GM19043 (cell line): ENCODE measurements at regions not wholly inside any gene's neighbourhood (a gene's known extent, or its start where the extent isn't known, plus 50 kb on each side); places are given as distances from the start of the nearest gene placed in this dataset.
"Not testable (repeated sequence)": the region's sequence is repeated elsewhere in the genome, so short reads cannot be mapped to it uniquely, and the experiment has no call there.

Source experiments
- ATAC-seq: cut with Tn5 transposase; IDR thresholded peaks from one replicate; pipeline ENCODE4 v1.9.1; 2021; ENCODE audit warnings: low read depth; ENCODE audit not compliant: unreplicated experiment

GRCh38 chr14:43480976-43481375, 1026.1 kb downstream of the FSCB start:
- no peak for ATAC-seq

- ATAC-seq, result no peak
Observed at GRCh38 chr14:43479596-43480195, 1027.4 kb downstream of the FSCB start.

- ATAC-seq, result no peak
Observed at GRCh38 chr14:43476822-43477221, 1030.3 kb downstream of the FSCB start.

DNA sequence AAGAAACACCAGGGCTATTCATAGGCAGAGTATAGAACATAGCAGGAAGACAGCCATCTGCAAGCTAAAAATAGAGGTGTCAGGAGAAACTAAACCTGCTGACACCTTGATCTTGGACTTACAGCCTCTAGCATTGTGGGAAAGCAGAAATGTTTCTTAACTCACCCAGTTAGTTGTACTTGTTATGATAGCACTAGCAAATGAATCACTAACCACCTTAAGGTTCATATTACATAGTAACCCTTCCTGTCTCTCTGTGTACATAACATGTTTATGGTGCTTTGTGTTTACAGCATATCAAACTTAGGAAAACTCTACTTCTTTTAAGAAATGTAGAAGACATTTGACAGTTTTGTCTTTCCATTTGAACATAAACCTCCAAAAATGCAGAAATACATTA, 1031.3 kb downstream of the FSCB start:
- no peak for ATAC-seq

- ATAC-seq, result no peak
Observed at GRCh38 chr14:43471595-43471994, 1035.5 kb downstream of the FSCB start.

DNA sequence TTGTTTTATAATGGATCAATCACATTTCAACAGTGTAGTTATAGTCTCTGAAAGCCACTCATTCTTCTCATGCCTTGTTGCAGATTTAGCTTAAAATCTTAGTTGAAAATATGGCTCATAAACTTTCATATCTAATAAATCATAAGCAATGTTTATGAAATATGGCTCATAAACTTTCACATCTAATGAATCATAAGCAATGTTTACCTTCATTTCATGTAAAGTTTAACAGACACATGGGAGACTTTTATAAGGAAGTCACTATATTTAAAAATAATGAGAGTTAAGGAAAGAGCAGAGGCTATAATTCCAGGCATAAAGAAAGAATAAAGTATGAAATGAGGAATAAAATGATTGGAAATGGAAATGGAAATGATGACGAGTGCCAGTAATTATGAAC, 1042.1 kb downstream of the FSCB start:
- no peak for ATAC-seq

DNA sequence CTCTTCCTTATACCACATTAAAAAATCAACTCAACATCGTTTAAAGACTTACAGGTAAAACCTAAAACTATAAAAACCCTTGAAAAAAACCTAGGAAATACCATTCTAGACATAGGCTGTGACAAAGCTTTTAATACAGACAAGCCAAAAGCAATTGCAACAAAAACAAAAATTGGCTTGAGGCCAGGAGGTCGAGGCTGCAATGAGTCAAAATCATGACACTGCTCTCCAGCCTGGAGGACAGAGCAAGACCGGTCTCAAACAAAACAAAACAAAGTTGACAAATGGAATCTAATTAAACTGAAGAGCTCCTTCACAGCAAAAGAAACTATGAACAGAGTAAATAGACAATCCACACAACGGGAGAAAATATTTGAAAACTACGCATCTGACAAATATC, 1057.8 kb downstream of the FSCB start:
- ATAC-seq, result no peak

DNA sequence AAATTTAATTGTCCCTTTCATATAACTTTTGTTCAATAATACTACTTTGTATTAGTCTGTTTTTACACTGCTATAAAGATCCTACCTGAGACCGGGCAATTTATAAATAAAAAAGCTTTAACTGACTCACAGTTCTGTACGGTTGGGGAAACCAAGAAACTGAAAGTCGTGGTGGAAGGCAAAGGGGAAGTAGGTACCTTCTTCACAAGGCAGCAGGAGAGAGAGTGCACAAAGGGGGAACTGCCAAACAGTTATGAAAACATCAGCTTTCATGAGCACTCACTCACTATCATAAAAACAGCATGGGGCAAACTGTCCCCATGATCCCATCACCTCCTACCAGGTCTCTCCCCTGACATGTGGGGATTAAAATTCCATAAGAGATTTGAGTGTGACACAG, 1069.0 kb downstream of the FSCB start:
- ATAC-seq, result no peak

- ATAC-seq, result no peak
Observed at GRCh38 chr14:43418324-43418723, 1088.8 kb downstream of the FSCB start.

GRCh38 chr14:43413084-43413483, 1094.0 kb downstream of the FSCB start:
- no peak for ATAC-seq

GRCh38 chr14:43411841-43412240, 1095.2 kb downstream of the FSCB start:
- ATAC-seq, result no peak

DNA sequence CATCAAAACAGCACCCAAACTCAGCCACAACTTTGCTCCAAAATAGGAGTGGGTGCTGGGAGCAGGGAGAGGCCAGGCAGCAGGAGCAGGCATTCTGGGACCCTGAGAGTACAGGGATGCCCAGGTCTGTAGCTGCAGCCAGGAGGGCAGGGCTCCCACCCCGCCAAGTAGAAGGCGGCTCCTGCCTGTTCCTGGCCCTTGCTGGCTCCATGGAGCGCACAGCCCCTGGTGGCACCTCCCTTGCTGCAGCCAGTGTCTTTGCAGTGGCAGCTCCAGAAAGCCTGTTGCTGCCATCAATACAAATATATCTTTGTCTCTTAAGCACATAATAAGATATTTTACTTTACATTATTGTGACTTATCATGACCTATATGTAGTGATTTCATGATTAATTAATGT, 1096.5 kb downstream of the FSCB start:
- ATAC-seq, result no peak

DNA sequence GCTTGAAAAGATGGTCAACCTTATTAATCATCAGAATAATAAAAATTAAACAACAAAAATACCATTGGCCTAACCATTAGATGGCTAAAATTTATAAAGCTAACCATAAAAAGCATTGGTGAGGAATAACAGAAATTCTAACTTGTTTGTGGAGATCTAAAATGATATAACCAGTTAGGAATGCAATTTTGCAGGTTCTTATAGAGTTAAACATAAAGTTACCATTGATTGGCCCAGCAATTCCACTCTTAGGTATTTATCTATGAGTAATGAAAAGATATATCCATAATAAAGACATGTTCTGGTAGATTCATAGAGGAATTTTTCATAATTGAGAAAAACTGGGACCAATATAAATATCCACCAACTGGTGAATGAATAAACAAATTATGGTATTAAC, 1098.6 kb downstream of the FSCB start:
- ATAC-seq, result no peak

DNA sequence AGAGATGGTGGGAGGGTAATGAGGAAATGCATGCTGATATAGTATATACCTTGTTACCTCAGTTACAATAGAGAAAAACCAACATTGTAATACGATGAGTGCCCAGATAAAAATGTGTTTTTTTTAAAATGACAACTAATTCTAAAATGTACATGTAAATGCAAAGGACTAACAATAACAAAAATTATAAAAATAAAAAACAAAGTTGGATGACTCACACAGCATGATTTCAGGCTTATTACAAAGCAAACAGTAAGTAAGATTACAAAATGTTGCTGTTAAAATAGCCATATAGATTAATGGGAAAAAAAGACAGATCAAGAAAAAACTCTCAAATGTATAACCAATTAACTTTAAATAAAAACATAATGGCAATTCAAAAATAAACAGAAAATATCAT, 1099.4 kb downstream of the FSCB start:
- no peak for ATAC-seq

DNA sequence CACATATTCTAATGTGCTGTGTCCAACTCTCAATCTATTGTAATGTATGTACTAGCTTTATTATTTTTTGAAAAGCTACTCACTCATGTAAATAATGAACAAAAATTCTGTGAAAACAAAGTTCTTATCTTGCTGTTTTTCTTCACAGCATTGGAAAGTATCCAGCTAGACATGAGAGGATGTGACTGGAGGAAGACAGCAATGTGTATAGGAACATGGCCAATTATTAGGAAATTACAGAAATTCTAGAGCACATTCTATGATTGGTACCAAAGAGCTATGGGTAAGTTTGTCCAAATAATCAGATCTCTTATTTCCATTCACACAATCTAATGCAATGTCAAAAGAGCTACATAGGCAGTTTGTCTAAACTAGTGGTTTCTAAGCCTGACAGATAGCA, 1100.2 kb downstream of the FSCB start:
- no peak for ATAC-seq

GRCh38 chr14:43399289-43399688, 1107.8 kb downstream of the FSCB start:
- no peak for ATAC-seq

- ATAC-seq, result not testable (repeated sequence)
Observed at GRCh38 chr14:43370565-43370896, 1136.6 kb downstream of the FSCB start.

DNA sequence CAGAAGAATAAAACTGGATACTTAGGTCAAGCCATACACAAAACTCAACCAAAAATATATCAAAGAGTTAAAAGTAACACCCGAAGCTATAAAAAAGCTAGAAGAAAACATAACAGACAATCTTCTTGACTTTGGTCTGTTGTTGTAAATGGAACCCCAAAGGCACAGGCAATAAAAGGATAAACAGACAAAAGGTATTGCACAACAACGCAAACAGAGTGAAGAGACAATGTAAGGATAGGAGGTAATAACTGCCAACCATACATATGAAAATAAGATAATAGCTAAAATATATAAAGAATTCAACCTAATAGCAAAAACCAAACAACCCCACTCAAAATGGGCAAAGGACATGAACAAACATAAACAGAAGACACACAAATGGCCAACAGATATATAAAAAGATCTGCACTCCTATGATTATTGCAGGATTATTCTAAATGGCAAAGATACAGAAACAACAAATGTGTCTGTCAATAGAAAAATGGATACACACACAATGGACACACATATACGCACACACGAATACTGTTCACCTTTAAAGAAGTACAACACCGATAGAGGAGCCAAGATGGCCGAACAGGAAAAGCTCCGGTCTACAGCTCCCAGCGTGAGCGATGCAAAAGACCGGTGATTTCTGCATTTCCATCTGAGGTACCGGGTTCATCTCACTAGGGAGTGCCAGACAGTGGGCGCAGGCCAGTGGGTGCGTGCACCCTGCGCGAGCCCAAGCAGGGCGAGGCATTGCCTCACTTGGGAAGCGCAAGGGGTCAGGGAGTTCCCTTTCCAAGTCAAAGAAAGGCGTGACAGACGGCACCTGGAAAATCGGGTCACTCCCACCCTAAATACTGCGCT, 1137.1 kb downstream of the FSCB start:
- no peak for ATAC-seq

- no peak for ATAC-seq
Observed at GRCh38 chr14:43362586-43362985, 1144.5 kb downstream of the FSCB start.

- no peak for ATAC-seq
Observed at GRCh38 chr14:43361751-43362150, 1145.3 kb downstream of the FSCB start.

DNA sequence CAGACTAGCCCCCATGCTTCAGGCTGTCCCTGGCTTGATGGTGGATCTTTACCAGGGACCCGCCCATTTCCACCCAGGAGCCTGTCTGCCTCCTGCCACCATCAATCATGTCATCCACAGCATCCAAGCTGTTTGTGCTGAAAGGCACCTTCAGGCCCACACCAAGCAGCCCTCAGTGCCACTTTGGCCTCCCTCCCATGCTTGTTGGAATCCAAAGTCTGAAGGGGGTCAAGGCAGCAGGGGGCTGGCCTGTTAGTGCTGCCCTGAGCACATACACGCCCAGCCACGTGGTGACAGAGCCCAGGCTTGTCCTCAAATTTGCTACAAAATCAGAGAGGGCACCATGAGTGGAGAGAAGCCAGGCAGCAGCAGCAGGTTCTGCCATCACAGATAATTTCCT, 1146.8 kb downstream of the FSCB start:
- ATAC-seq, result no peak

- ATAC-seq, result no peak
Observed at GRCh38 chr14:43359317-43359716, 1147.8 kb downstream of the FSCB start.
